GM18511 (cell line): ENCODE measurements at regions not wholly inside any gene's neighbourhood (a gene's known extent, or its start where the extent isn't known, plus 50 kb on each side); places are given as distances from the start of the nearest gene placed in this dataset.
A peak's percentile ranks its signal among the peaks of the same experiment; 100 is the strongest.
"Not testable (repeated sequence)": the region's sequence is repeated elsewhere in the genome, so short reads cannot be mapped to it uniquely, and the experiment has no call there.

Experiments
- ATAC-seq: cut with Tn5 transposase; IDR thresholded peaks from one replicate; pipeline ENCODE4 v1.9.1; 2021; ENCODE audit warnings: mild to moderate bottlenecking, moderate library complexity; ENCODE audit not compliant: unreplicated experiment

DNA sequence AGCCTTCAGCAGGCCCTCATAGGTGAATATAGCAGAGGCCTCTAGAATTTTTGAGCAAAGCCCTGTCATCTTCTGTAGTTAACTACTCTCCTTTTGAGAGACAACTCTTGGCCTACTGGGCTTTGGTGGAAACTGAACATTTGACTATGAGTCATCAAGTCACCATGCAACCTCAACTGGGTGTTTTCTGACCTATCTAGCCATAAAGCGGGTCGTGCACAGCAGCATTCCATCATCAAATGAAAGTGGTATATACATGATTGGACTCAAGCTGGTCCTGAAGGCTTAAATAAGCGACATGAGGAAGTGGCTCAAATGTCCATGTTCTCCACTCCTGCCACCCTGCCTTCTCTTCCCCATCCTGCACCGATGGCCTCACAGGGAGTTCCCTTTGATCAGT, 1115.5 kb downstream of the TAF11L14 start:
- peak; percentile 33 for ATAC-seq

DNA sequence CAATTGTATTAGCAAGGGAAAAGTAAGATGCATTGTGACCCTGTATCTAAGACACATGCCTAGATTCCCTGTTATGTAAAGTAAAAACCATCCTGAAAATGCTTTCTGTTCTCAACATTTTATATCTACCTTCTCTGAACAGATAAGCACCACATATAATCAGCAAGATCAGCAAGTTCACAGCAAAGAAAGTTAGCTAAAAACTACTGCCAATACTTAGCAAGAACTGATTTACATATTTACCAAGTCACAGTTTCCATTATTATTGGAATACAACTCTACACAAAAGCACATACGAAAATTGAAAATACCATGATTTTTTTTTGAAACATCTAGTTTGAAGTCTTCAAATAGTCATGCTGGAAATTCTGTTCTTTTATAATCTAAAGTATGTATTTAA, 1118.1 kb downstream of the TAF11L14 start:
- ATAC-seq: no peak

DNA sequence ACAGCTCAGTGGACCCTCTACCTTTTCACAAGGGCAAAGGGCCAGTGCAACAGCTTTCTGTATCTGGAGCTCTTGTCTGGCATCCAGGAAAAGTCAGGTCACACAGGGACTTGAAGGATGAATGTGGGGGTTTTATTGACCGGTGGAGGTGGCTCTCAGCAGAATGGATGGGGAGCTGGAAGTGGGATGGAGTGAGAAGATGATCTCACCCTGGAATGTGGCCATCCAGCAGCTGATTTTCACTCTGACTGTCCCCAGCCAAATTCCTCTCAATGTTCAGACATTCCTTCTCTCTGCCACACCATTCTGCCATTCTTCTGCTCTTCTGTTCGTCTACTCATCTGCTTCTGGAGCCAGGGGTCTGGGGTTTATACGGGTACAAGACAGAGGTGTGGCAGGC, 1119.9 kb downstream of the TAF11L14 start:
- no peak for ATAC-seq

- peak; percentile 81 for ATAC-seq
Observed at GRCh38 chr5:18761801-18762200, 1127.5 kb downstream of the TAF11L14 start.

DNA sequence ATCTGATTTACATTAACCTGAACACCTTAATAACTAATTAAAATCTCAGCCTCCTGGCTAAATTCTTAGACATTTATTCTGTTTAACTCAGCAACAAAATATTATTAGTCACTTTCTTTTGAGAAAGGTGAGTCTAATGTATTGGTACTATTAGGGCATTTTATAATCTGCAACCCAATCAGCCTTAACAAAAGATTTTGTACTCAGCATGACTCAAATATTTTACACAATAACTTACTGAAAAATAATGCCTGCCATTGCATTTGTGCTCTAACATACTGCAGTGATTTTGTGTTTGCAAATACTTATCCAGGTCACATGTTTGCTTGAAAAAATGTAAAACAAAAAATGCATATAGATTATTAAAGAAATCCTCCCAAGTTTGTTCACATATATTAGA, 1129.9 kb downstream of the TAF11L14 start:
- no peak for ATAC-seq

GRCh38 chr5:18765304-18765703, 1131.0 kb downstream of the TAF11L14 start:
- ATAC-seq: no peak

GRCh38 chr5:18771097-18771610, 1136.9 kb downstream of the TAF11L14 start:
- no peak for ATAC-seq

- no peak for ATAC-seq
Observed at GRCh38 chr5:18772475-18772874, 1138.2 kb downstream of the TAF11L14 start.

- ATAC-seq: no peak
Observed at GRCh38 chr5:18778225-18778624, 1144.0 kb downstream of the TAF11L14 start.

- ATAC-seq: no peak
Observed at GRCh38 chr5:18789218-18789998, 1155.1 kb downstream of the TAF11L14 start.

- ATAC-seq: no peak
Observed at GRCh38 chr5:18792145-18792544, 1157.9 kb downstream of the TAF11L14 start.

GRCh38 chr5:18797222-18797621, 1163.0 kb downstream of the TAF11L14 start:
- no peak for ATAC-seq

DNA sequence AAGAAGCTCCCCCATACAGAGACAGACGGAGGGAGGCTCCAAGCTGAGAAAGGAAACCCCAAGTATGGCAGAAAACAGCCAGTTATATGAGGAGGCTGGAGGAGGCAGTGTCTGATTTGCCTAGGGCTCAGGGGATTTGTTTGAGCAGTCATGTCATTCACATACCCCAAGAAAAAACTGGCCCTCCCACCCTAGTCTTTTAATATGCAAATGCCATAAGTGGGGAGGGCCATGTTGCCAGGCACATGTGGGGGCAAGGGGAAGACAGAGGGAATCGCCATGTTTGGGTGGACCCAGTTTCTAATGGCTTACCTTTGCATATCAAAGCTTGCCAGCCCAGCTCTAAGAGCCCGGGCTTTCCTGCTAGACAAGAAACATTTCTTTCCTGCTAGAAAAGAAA, 1163.8 kb downstream of the TAF11L14 start:
- no peak for ATAC-seq

DNA sequence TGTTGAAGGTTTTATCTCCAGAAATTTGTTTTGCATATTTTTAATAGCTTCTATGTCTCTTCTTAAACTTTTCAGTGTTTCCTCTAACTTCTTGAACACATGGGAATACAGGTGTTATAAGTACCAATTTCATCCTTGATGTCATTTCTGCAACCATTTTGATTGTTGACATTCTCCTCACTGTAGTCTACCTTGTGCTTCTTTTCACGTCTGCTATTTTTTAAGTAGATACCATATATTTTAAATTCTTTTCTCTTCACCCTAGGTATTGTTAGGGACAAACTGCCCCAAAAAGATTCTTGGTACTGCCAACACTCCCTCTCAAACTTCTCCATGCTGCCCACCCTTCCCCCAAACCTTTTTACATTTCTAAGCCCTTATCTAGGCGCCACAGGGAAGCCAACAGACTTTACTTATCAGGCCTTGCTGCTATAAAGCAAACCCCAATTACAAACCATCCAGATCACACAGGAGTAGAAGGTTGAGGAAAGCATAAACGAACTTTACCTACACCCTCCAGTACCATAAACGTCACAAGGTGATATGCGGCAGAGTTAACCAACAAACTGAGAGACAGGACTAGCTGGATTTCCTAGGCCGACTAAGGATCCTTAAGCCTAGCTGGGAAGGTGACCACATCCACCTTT, 1165.3 kb downstream of the TAF11L14 start:
- no peak for ATAC-seq

GRCh38 chr5:18800293-18801025, 1166.2 kb downstream of the TAF11L14 start:
- ATAC-seq: no peak

- not testable (repeated sequence) for ATAC-seq
Observed at GRCh38 chr5:18801413-18801812, 1167.2 kb downstream of the TAF11L14 start.

DNA sequence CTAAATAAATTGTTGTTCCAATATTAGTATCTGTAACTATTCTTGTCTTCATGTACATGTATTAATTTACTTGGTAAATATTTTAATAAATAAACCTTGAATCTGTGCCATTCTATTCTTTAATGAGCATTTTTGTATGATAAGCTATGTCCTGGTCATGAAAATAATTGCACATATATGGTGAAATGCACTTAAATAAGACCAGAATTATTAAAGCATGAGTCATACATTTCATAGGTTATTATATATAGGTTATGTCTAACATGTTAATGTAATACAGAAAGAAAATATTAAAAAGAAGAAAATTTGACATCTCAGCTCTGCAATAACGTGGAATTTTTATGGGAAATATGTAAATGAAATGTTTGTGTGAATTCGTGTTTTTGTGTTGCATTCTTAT, 1168.1 kb downstream of the TAF11L14 start:
- ATAC-seq: no peak

GRCh38 chr5:18805376-18805775, 1171.1 kb downstream of the TAF11L14 start:
- ATAC-seq: no peak

DNA sequence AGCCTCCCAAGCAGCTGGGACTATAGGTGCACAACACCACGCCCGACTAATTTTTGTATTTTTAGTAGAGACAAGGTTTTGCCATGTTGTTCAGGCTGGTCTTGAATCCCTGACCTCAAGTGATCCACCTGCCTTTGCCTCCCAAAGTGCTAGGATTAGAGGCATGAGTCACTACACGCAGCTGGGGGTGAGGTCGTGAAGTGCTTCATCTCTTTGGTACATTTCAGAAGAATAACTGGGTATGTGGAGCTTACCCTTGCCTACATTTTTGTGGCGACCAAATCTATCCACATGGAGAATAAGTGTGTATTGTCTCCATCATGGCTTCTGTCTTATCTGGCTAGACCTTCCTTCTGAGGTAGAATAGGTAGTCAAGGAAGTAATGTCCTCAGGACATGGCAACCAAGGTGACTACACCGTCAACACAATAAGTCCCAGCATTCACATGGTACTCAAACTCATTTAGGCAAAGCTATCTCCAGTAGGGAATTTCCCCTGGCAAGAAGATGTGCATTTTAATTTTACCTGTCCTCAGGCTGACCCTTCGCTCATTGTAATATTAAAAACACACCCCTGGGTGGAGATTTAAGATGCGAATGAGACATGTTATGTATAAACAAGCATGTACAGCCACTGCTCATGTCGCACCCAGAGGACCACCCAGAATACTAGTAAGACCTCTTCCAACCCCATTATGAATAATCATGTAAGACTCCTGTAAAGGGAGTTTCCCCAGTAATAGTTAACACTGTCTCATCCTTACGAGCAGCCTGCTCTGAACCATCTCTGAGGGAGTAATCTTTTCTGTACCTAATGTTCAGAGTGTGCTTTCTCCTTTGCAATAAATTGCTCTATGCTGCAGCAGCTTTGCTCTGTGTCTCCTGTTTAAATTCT, 1173.2 kb downstream of the TAF11L14 start:
- no peak for ATAC-seq

DNA sequence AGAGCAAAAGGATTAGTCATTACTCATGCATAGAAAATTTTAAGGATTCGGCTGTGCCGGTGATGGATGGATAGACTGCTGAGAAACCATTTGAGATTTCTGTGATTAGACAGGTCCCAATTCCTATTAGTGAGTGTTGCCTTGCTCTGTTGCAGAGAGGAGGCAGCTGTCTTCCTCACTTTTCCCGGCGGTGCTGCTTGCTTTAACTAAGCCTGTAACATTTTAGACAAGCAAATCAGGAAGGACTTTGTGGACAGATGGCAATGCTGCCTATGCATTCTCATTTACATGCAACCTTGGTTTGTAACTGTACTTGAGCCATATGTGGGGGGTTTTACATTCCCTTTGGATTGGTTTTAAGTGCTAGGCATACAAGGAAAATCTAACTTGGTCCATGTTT, 1176.3 kb downstream of the CDH18 start:
- no peak for ATAC-seq

DNA sequence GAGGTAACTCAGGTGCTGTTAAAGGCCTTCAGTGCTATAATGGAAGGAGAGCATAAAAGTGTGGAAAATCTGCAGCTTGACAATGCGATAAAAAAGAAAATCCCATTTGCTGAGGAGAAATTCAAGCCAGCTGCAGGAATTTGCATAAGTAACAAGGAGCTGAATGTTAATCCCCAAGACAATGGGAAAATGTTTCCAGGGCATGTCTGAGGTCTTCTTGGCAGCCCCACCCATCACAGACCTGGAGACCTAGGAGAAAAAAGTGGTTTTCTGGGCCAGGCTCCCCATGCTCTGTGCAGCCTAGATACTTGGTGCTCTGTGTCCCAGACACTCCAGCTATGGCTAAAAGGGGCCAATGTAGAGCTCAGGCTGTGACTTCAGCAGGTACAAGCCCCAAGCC, 1159.6 kb downstream of the CDH18 start:
- ATAC-seq: no peak
